ENCODE measurements at regions not wholly inside any gene's neighbourhood (a gene's known extent, or its start where the extent isn't known, plus 50 kb on each side); places are given as distances from the start of the nearest gene placed in this dataset.

DNA sequence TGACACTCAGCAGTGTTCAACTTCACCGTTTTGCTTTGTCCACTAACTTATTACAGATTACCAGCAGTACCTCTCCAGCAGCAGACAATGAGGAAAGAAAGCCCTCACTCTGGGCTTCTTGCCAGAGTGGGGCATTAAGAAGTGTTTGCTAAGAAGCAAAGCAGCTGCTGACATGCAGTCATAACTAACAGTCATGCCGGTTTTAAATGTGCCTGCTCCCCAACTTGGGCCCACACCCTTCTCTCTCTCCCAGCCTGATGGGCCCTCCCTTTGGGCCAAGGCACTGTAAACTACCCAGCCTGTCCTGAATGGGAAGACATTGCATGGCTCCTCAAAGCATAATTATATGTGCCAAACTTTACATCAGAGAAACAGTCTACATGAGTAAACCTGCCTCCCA lies 54.6 kb upstream of the HHIP start:
- TF ChIP-seq, protein P1, sequence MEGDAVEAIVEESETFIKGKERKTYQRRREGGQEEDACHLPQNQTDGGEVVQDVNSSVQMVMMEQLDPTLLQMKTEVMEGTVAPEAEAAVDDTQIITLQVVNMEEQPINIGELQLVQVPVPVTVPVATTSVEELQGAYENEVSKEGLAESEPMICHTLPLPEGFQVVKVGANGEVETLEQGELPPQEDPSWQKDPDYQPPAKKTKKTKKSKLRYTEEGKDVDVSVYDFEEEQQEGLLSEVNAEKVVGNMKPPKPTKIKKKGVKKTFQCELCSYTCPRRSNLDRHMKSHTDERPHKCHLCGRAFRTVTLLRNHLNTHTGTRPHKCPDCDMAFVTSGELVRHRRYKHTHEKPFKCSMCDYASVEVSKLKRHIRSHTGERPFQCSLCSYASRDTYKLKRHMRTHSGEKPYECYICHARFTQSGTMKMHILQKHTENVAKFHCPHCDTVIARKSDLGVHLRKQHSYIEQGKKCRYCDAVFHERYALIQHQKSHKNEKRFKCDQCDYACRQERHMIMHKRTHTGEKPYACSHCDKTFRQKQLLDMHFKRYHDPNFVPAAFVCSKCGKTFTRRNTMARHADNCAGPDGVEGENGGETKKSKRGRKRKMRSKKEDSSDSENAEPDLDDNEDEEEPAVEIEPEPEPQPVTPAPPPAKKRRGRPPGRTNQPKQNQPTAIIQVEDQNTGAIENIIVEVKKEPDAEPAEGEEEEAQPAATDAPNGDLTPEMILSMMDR (conservative IDR thresholded peaks at IDR 0.05; ENCODE audit: low read depth, low read length) = no peak
- no peak for TF ChIP-seq EZH2 (IDR thresholded peaks at IDR 0.05; ENCODE audit: borderline replicate concordance, low read depth, low read length, poor library complexity, severe bottlenecking)
